ENCODE measurements at regions not wholly inside any gene's neighbourhood (a gene's known extent, or its start where the extent isn't known, plus 50 kb on each side); places are given as distances from the start of the nearest gene placed in this dataset.

GRCh38 chr21:29245104-29245643, 53.5 kb upstream of the BACH1 start:
- H3K27ac Mint-ChIP-seq: no peak overlapping the region
- no peaks in the 10 kb centered on the region for H3K36me3 Mint-ChIP-seq
- H3K27me3 Mint-ChIP-seq: no peaks in the 10 kb centered on the region
- H3K9me3 Mint-ChIP-seq: no peaks in the 10 kb centered on the region
- peaks cover 8% of the 10 kb centered on the region for H3K4me1 Mint-ChIP-seq
- H3K4me3 Mint-ChIP-seq: no peak overlapping the region

DNA sequence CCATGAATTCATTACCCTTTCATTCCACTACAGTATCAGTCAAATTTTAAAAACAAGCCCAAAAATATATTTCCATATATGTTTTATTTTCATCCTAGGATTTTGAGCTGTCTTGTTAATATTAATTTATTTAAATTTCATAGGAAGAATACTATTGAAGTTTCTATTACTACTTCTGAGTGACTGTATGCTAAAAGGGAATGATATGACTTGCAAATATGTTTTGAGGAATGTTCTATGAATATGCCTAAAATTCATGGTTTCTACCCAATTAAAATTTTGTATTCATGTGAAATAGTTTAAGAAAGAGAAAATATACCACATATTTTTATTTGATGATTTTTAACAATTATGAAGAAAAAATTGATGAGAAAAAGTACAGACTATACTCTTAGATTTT, 52.9 kb upstream of the BACH1 start:
- Mint-ChIP-seq H3K4me1 (peaks cover 8% of the 10 kb centered on the region), H3K36me3 (no peaks in the 10 kb centered on the region), H3K27ac (no peak overlapping the region), H3K27me3 (no peaks in the 10 kb centered on the region), H3K4me3 (no peak overlapping the region), H3K9me3 (no peaks in the 10 kb centered on the region)

GRCh38 chr21:29246614-29247013, 52.1 kb upstream of the BACH1 start:
- Mint-ChIP-seq H3K36me3 (no peaks in the 10 kb centered on the region), H3K27ac (no peak overlapping the region), H3K9me3 (no peaks in the 10 kb centered on the region), H3K4me3 (no peak overlapping the region), H3K27me3 (no peaks in the 10 kb centered on the region), H3K4me1 (peaks cover 8% of the 10 kb centered on the region)

DNA sequence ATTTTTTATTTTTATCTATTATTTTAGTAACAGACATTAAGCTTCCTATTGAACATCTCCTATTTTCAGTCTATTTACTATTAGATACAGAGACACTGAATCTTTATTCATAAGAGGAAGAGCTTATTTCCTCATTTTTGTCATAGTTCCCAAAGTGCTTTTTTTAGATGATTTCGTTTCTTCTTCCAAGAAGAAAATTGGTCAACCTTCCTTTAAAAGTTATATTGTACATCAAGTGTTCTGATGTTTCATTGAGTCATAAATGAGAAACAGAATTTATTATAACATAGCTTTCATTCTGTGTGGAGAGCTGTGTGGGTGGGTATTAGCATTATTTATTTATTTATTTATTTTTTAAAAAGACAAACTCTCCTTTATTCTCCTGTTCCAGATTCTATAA, 50.6 kb upstream of the BACH1 start:
- no peak overlapping the region for H3K27ac Mint-ChIP-seq
- no peak overlapping the region for H3K4me3 Mint-ChIP-seq
- H3K36me3 Mint-ChIP-seq: no peaks in the 10 kb centered on the region
- H3K27me3 Mint-ChIP-seq: no peaks in the 10 kb centered on the region
- H3K4me1 Mint-ChIP-seq: peaks cover 8% of the 10 kb centered on the region
- no peaks in the 10 kb centered on the region for H3K9me3 Mint-ChIP-seq
